ENCODE measurements at regions not wholly inside any gene's neighbourhood (a gene's known extent, or its start where the extent isn't known, plus 50 kb on each side); places are given as distances from the start of the nearest gene placed in this dataset.

DNA sequence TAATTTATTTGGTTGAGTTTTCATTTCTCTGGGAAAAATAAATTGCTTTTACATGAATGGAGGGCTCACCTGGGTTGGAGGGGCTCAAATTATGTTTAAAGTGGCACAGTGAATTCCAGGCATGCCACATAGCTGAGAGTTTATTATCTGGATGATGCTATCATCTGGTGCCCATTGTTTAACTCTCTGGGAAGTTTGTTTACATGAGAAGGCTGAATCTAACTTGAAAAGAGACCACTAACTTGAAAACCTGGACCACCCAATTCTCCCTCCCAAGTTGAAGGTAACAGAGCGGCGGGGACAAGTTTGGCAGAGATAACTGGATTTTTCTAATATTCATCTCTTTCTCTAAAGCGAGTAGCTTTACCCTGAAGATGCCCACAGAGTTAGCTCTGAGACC, 321.5 kb upstream of the GHITM start:
- no peak for DNase-seq
- no CpG with 5 or more reads among the region's 3 CpGs for WGBS (ENCODE audit: insufficient coverage)
- H3K4me3 Mint-ChIP-seq, result no peak overlapping the region

DNA sequence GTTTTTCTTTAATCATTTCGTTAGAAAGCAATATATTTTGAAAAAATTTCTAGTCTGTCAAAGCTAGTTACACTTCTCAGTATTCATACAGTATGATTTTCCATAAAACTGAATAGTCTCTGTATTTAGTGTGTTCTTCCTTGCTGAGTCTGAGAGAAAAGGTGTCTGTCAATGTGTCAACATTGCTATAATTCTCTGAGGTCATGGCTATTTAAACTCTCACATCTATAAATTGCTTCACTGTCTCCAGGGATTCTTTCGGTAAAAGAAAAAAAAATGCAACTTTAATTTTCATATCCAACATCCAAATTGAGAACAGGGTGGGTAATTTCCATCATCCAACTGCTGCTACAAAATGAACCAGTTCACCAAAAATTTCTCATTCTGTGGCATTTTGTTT, 319.7 kb upstream of the GHITM start:
- no peaks in the 10 kb centered on the region for H3K36me3 ChIP-seq (replicated peaks in 1 of 2; ENCODE audit: control insufficient read depth in 1 of 2, insufficient read depth in 2 of 2, low read length in 2 of 2)
- no peak overlapping the region for H3K9ac ChIP-seq (ENCODE audit: insufficient read depth, low read length, poor library complexity, severe bottlenecking)
- DNase-seq, result no peak
- H3K9me3 Mint-ChIP-seq, result peaks cover 0 to 5% (median 3%) of the 10 kb centered on the region in 7 donors
- no peaks in the 10 kb centered on the region for H3K27me3 ChIP-seq (ENCODE audit: control insufficient read depth in 2 of 2, insufficient read depth in 2 of 2, low read length in 2 of 2)
- intact Hi-C loops (cut with micrococcal nuclease), result no loop called here
- H3K4me1 ChIP-seq (ENCODE audit: control insufficient read depth in 1 of 2, insufficient read depth in 2 of 2, low read length in 2 of 2), result no peaks in the 10 kb centered on the region
- WGBS (ENCODE audit: insufficient coverage), result no CpG with 5 or more reads among the region's 2 CpGs
- H3K4me1 Mint-ChIP-seq, result no peaks in the 10 kb centered on the region
- no peaks in the 10 kb centered on the region for H4K20me1 ChIP-seq (ENCODE audit: insufficient read depth, low read length)
- H3K27ac ChIP-seq (ENCODE audit: low read depth in 1 of 2, low read length in 2 of 2), result no peak overlapping the region
- no peak overlapping the region for H3K4me3 Mint-ChIP-seq
- H2AFZ ChIP-seq (ENCODE audit: insufficient read depth, low read depth, low read length, poor library complexity, severe bottlenecking), result no peak overlapping the region
- H3K36me3 Mint-ChIP-seq, result no peaks in the 10 kb centered on the region
- TF ChIP-seq, protein P1, sequence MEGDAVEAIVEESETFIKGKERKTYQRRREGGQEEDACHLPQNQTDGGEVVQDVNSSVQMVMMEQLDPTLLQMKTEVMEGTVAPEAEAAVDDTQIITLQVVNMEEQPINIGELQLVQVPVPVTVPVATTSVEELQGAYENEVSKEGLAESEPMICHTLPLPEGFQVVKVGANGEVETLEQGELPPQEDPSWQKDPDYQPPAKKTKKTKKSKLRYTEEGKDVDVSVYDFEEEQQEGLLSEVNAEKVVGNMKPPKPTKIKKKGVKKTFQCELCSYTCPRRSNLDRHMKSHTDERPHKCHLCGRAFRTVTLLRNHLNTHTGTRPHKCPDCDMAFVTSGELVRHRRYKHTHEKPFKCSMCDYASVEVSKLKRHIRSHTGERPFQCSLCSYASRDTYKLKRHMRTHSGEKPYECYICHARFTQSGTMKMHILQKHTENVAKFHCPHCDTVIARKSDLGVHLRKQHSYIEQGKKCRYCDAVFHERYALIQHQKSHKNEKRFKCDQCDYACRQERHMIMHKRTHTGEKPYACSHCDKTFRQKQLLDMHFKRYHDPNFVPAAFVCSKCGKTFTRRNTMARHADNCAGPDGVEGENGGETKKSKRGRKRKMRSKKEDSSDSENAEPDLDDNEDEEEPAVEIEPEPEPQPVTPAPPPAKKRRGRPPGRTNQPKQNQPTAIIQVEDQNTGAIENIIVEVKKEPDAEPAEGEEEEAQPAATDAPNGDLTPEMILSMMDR (IDR thresholded peaks at IDR 0.05), result no peak
- no peaks in the 10 kb centered on the region for H3K79me2 ChIP-seq (ENCODE audit: insufficient read depth, low read length)
- no peaks in the 10 kb centered on the region for H3K9me3 ChIP-seq (replicated peaks in 1 of 2; ENCODE audit: control insufficient read depth in 1 of 2, insufficient read depth in 1 of 2, low read length in 2 of 2)
- no peak overlapping the region for H3K4me3 ChIP-seq (replicated peaks in 1 of 3; ENCODE audit: low read depth in 2 of 3, low read length in 3 of 3)
- no peak overlapping the region for H3K4me2 ChIP-seq (replicated peaks; ENCODE audit: extremely low read depth, low read length, poor library complexity, severe bottlenecking)
- H3K27ac Mint-ChIP-seq, result no peak overlapping the region
- peaks cover 0 to 2% (median 0%) of the 10 kb centered on the region in 3 donors for H3K27me3 Mint-ChIP-seq (ENCODE audit: low read depth in 3 of 3)

More for the DNA sequence above, 321.5 kb upstream of the GHITM start:
- no peak overlapping the region for H2AFZ ChIP-seq (ENCODE audit: insufficient read depth, low read depth, low read length, poor library complexity, severe bottlenecking)
- no peaks in the 10 kb centered on the region for H4K20me1 ChIP-seq (ENCODE audit: insufficient read depth, low read length)
- Mint-ChIP-seq H3K36me3 (no peaks in the 10 kb centered on the region), H3K27ac (no peak overlapping the region), H3K9me3 (peaks cover 0 to 4% (median 3%) of the 10 kb centered on the region in 7 donors), H3K4me1 (no peaks in the 10 kb centered on the region), H3K27me3 (ENCODE audit: low read depth in 3 of 3) (peaks cover 0 to 2% (median 0%) of the 10 kb centered on the region in 3 donors)
- intact Hi-C loops (cut with micrococcal nuclease), result no loop called here
- H3K27me3 ChIP-seq (ENCODE audit: control insufficient read depth in 2 of 2, insufficient read depth in 2 of 2, low read length in 2 of 2), result no peaks in the 10 kb centered on the region
- TF ChIP-seq, protein P1 (IDR thresholded peaks at IDR 0.05), result no peak
- H3K4me3 ChIP-seq (replicated peaks in 1 of 3; ENCODE audit: low read depth in 2 of 3, low read length in 3 of 3), result no peak overlapping the region
- H3K4me1 ChIP-seq (ENCODE audit: control insufficient read depth in 1 of 2, insufficient read depth in 2 of 2, low read length in 2 of 2), result no peaks in the 10 kb centered on the region
- H3K79me2 ChIP-seq (ENCODE audit: insufficient read depth, low read length), result no peaks in the 10 kb centered on the region
- H3K36me3 ChIP-seq (replicated peaks in 1 of 2; ENCODE audit: control insufficient read depth in 1 of 2, insufficient read depth in 2 of 2, low read length in 2 of 2), result no peaks in the 10 kb centered on the region
- H3K9me3 ChIP-seq (replicated peaks in 1 of 2; ENCODE audit: control insufficient read depth in 1 of 2, insufficient read depth in 1 of 2, low read length in 2 of 2), result no peaks in the 10 kb centered on the region
- no peak overlapping the region for H3K4me2 ChIP-seq (replicated peaks; ENCODE audit: extremely low read depth, low read length, poor library complexity, severe bottlenecking)
- H3K9ac ChIP-seq (ENCODE audit: insufficient read depth, low read length, poor library complexity, severe bottlenecking), result no peak overlapping the region
- no peak overlapping the region for H3K27ac ChIP-seq (ENCODE audit: low read depth in 1 of 2, low read length in 2 of 2)

Data from CD14-positive monocyte (primary cell).